Peyer's patch (tissue), 4 donors: ENCODE measurements at regions not wholly inside any gene's neighbourhood (a gene's known extent, or its start where the extent isn't known, plus 50 kb on each side); places are given as distances from the start of the nearest gene placed in this dataset.

Experiments used
- DNase-seq, 3 donors: peaks; one replicate each; pipeline ENCODE4 v3.0.0-alpha.2; 2017 to 2019
- H3K27ac ChIP-seq, 4 donors: fragments of 200-600 bp; sonication (generic); one replicate each; pipeline ENCODE4 v1.5.1; 2016 to 2019
- H3K27me3 ChIP-seq, 2 donors: fragments of 200-600 bp; sonication (generic); one replicate each; pipeline ENCODE4 v1.5.1; 2019
- H3K36me3 ChIP-seq, 3 donors: fragments of 200-600 bp; sonication (generic); one replicate each; pipeline ENCODE4 v1.5.1; 2016 to 2019
- H3K4me1 ChIP-seq, 4 donors: fragments of 200-600 bp; sonication (generic); one replicate each; pipeline ENCODE4 v1.5.1; 2016 to 2019
- H3K4me3 ChIP-seq, 4 donors: fragments of 200-600 bp; sonication (generic); 1 replicate in 3 of 4; 2 replicates in 1 of 4; pipeline ENCODE4 v1.5.1; 2016 to 2019; ENCODE audit warnings: mild to moderate bottlenecking in 1 of 4
- H3K9me3 ChIP-seq, 4 donors: fragments of 200-600 bp; sonication (generic); one replicate each; pipeline ENCODE4 v1.5.1; 2016 to 2019; ENCODE audit warnings: mild to moderate bottlenecking in 1 of 4
- CTCF ChIP-seq, 6 experiments: fragments of 450-650 bp in 4 of 6; fragments of 200-600 bp in 2 of 6; sonication (generic) in 1 of 6; IDR thresholded peaks; one replicate each; pipeline ENCODE4 v1.5.1; 2017 to 2019; ENCODE audit warnings: antibody characterized with exemption in 6 of 6, mild to moderate bottlenecking in 3 of 6, moderate library complexity in 1 of 6
- POLR2A ChIP-seq, 2 donors: fragments of 450-650 bp; IDR thresholded peaks; one replicate each; pipeline ENCODE4 v1.5.1; 2017; ENCODE audit warnings: antibody characterized with exemption in 2 of 2, mild to moderate bottlenecking in 2 of 2, moderate library complexity in 2 of 2

DNA sequence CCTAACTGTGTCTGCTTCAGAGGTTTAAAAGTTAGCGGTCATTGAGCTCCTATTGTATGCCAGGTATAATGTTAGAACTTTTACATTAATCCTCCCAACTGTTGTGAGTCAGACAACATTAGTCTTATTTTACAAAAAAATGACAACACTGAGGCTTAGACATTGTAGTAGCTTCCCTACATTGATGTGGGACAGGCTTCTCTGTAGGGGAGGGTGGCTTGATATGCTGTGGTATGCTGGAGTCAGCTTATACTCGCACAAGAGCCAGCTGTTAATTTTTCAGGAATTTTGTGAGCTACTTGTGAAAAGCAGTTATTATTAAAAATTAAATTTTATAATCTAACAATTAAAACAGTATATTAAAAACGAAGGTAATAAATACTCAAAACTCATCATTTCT lies 64.8 kb upstream of the NAV2 start:
- H3K27ac ChIP-seq: no peak overlapping the region
- no peaks in the 10 kb centered on the region for H3K27me3 ChIP-seq
- H3K36me3 ChIP-seq: no peaks in the 10 kb centered on the region
- no peaks in the 10 kb centered on the region for H3K9me3 ChIP-seq
- no peak for DNase-seq
- no peak overlapping the region for H3K4me3 ChIP-seq
- H3K4me1 ChIP-seq: no peaks in the 10 kb centered on the region
- no peak for TF ChIP-seq POLR2A (IDR thresholded peaks at IDR 0.05)
- no peak for TF ChIP-seq CTCF (IDR thresholded peaks at IDR 0.05)

GRCh38 chr11:19646921-19647320 lies 65.7 kb upstream of the NAV2 start:
- H3K9me3 ChIP-seq: no peaks in the 10 kb centered on the region
- no peaks in the 10 kb centered on the region for H3K36me3 ChIP-seq
- no peak overlapping the region for H3K27ac ChIP-seq
- no peak for TF ChIP-seq CTCF (IDR thresholded peaks at IDR 0.05)
- no peak for TF ChIP-seq POLR2A (IDR thresholded peaks at IDR 0.05)
- no peaks in the 10 kb centered on the region for H3K27me3 ChIP-seq
- H3K4me3 ChIP-seq: no peak overlapping the region
- H3K4me1 ChIP-seq: no peaks in the 10 kb centered on the region
- DNase-seq: peak in 1 of 3 donors; percentile 59

- no peak for TF ChIP-seq CTCF (IDR thresholded peaks at IDR 0.05)
- TF ChIP-seq POLR2A (IDR thresholded peaks at IDR 0.05): no peak
- H3K27ac ChIP-seq: no peak overlapping the region
- H3K9me3 ChIP-seq: no peaks in the 10 kb centered on the region
- H3K4me1 ChIP-seq: no peaks in the 10 kb centered on the region
- DNase-seq: no peak
- no peak overlapping the region for H3K4me3 ChIP-seq
- H3K36me3 ChIP-seq: no peaks in the 10 kb centered on the region
- H3K27me3 ChIP-seq: no peaks in the 10 kb centered on the region
Measured at GRCh38 chr11:19646308-19646707, 66.3 kb upstream of the NAV2 start.

GRCh38 chr11:19644316-19644715 lies 68.3 kb upstream of the NAV2 start:
- Histone ChIP-seq H3K9me3 (no peaks in the 10 kb centered on the region), H3K27ac (no peak overlapping the region), H3K27me3 (no peaks in the 10 kb centered on the region), H3K4me1 (no peaks in the 10 kb centered on the region), H3K4me3 (no peak overlapping the region), H3K36me3 (no peaks in the 10 kb centered on the region)
- no peak for DNase-seq
- TF ChIP-seq CTCF (IDR thresholded peaks at IDR 0.05): no peak
- no peak for TF ChIP-seq POLR2A (IDR thresholded peaks at IDR 0.05)

DNA sequence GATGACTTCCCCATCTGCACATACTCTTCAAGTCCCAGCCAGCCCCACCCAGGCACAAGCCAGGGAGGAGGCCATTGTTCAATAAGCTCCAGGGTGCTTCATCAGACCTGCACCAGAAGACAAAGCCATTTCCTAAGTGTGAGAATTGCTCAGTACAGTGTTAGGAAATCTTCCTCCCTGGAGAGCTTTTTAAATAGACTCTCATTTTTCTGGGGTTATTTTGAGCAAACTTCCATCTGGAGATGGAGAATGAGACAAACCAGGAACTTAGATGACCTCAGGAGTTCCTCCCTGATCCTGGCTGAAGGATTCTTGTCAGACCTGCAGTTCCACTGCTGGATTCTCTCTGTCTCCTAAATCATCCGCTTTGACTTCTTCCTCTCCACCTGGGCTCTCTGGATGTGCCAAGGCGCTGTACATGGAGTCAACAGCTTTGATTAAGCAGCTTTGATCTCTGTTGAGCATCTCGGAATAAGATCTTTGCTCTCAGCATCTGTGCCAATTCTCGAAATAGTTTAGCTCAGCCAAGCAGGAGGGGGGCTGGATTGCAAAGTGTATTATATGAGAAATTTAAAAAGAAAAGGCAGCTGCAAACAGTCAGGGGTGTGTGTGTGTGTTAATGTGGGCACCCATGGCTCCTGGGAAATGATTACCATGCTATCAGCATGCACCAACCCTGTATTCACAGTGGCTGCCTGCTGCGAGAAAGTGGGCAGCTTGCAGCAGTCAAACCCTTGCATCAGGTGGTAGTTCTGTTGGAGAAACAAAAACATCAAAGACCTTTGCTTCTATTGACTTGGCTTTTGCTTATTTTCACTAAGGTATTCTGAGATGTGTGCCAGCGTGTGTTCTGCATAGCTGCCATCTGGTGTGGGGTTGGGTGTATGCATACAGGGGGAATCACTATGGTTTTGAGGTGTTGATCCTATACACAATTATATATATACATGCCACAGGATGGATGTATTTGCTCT lies 70.2 kb upstream of the NAV2 start:
- no peaks in the 10 kb centered on the region for H3K27me3 ChIP-seq

More for the DNA sequence above, 70.2 kb upstream of the NAV2 start:
- no peak overlapping the region for H3K4me3 ChIP-seq
- TF ChIP-seq POLR2A (IDR thresholded peaks at IDR 0.05) (no peak), CTCF (IDR thresholded peaks at IDR 0.05) (no peak)
- no peaks in the 10 kb centered on the region for H3K36me3 ChIP-seq
- DNase-seq: no peak
- no peaks in the 10 kb centered on the region for H3K9me3 ChIP-seq
- H3K4me1 ChIP-seq: no peaks in the 10 kb centered on the region
- peak overlapping the region in 1 of 4 donors; percentile 8 for H3K27ac ChIP-seq
